HTR-8/SVneo (cell line): ENCODE measurements at regions not wholly inside any gene's neighbourhood (a gene's known extent, or its start where the extent isn't known, plus 50 kb on each side); places are given as distances from the start of the nearest gene placed in this dataset.

Experiments used
- DNase-seq: peaks from one replicate; pipeline ENCODE4 v3.0.0; 2011; ENCODE audit warnings: low spot score, mixed read lengths; ENCODE audit not compliant: insufficient read length
- FAIRE-seq: peaks from 2 replicates; lab custom pipeline; 2011; peaks lifted over from hg19 to GRCh38; lab: Jason Lieb, UNC

DNA sequence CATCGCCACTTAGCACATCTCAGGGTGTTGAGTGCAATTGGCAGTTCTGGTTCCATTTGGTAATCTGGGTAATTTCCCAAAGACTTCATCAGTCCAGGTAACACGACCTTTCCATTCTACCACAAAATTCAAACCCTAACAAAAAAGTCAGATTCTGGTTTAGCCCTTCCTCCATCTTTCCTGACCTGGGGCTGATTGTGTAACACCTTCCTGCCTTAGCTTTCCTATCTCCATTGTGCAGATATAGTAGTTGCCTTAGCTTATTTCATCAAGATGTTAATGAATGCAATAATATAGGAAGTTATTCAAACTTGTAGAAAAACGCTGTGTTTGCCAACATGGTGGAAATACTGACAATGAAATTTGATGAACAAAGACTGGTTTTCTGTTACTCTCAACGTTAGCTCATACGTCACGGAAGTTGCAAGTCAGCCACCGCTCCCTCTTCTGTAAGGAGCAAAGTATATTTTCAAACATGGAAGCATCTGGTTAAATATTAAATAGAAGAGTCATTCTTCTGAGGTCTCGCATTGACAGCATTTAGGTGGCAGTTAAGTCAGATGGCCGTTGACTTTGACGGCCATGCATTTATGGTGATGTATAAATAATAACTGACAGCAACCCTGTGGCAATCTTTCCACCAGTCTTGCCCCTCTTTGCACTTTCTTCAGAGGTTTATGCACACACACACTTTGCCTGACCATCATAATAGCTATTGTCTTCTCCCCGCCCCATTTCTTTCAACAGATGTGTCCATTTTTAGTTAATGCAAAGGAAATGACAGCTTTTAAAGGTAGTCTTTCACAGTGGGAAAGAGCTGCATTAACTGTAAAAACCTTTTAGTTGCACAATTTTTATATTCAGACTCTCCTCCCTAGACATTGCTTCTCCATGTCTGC is 205.1 kb upstream of the BMPER start:
- no peak for DNase-seq
- FAIRE-seq, result no peak

GRCh38 chr7:33701189-33701740 is 204.1 kb upstream of the BMPER start:
- FAIRE-seq (no peak), DNase-seq (no peak)

GRCh38 chr7:33701927-33702326 is 203.4 kb upstream of the BMPER start:
- no peak for DNase-seq
- FAIRE-seq, result no peak

- DNase-seq, result no peak
- no peak for FAIRE-seq
Measured at GRCh38 chr7:33702514-33703054, 202.8 kb upstream of the BMPER start.

GRCh38 chr7:33705333-33705833 is 200.0 kb upstream of the BMPER start:
- FAIRE-seq (no peak), DNase-seq (no peak)

DNA sequence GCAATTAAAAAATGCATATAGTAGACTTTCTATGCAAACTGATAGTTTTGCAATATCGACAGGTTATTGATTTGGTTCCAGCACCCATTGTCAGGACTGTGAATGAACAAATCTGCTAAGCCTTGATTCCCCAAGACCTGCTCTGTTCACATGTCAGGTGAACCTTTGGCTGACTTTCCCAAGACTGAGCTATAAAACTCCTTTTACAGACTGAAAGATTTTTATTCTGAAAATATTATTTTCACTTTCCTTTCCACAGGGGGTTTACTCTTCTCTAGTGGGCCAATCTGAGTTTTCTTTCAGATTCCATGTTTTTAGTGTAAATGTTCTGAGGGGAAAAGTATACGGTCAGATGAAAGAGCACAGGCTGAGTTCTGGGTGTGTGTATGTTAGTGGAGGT is 199.2 kb upstream of the BMPER start:
- no peak for DNase-seq
- no peak for FAIRE-seq

- FAIRE-seq (no peak), DNase-seq (no peak)
Measured at GRCh38 chr7:33706771-33707200, 198.6 kb upstream of the BMPER start.

GRCh38 chr7:33707427-33707826 is 197.9 kb upstream of the BMPER start:
- DNase-seq (no peak), FAIRE-seq (no peak)

DNA sequence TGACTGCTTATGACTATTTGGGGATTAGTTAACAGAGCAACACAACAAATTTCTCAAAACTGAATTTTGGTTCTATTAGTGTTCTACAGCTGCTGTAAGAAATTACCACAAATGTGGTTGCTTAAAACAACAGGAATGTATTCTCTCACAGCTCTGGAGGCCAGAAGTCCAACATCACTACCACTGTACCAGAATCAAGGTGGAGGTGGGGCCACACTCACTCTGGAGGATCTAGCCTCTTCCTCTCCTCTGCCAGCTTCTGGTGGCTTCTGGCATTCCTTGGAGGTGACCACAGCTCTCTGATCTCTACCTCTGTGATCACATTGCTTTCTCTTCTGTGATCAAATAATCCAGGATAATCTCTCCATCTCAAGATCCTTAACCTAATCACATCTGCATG is 194.7 kb upstream of the BMPER start:
- no peak for FAIRE-seq
- no peak for DNase-seq

DNA sequence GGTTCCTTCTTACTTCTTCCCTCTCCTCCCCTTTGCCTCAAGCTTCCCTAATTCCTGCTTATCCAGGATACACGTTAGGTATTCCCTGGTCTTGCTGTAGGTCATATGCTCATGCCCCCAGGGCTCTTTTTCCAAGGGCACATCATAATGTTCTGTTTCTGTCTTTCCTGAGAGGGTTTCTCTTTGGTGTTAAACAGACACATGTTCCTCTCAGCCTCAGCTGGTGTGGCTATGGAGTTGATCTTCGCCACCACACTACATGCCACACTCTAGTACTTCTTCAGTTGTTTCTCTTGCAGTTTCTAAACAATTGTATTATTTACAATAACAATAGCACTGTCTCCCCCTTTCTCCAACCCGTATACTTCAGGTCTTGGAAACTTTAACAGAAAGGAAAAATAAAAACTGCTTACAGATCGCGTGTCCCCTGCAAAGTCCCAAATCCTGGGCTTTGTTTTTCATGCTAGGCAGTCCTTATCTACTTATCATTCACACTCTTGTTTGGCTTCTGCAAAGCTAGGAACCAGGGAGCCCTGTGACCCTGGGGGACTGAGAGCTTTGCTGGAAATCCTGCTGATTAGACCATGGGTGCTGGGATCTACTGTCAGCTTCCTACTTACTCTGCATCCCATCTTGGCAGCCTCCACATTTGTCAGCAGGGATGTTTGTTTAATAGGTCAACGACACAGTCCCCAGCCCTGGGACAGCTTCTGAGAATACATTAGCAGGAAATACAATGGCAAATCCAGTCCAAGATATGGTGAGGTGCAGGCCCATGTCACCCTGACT is 193.9 kb upstream of the BMPER start:
- no peak for FAIRE-seq

DNA sequence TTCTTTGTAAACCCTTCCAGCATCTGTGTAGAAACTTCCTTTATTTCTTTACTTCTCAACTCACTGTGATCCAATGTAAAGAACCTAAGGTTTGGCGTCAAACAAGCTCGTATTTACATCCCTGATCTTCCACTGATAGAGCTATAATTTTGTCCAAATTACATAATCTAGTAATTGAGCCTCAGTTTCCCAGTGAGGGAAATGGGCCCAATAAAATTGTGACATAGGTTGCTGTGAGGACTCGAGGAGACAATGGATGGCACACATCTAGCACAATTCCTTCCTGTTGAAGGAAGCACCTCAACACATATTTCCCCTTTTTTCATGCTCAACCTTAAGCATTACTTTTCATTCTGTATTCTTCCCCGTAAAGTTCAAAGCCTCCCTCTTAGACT is 193.3 kb upstream of the BMPER start:
- FAIRE-seq (no peak), DNase-seq (no peak)

More for the DNA sequence above, 193.9 kb upstream of the BMPER start:
- DNase-seq, result no peak

DNA sequence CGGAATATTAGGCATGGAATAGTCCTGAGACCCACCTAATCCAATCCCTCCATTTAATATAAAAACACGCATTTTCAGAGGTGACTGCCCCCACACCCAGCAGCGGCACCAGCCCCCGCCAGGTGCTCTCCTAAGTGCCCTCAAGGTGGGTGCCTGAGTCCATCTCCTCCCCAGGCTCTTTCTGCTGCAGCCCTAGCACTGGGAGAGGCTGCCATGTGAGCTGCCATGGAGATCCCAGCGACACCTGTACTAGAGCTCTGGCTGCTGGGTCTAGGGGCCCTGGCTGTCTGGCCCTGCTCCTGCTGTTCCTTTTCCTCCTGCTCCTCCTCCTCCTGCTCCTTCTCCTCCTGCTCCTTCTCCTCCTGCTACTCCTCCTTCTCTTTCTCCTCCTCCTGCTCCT is 191.1 kb upstream of the BMPER start:
- no peak for DNase-seq
- FAIRE-seq, result no peak

- FAIRE-seq (no peak), DNase-seq (peak; percentile 44)
Measured at GRCh38 chr7:33716581-33717477, 188.5 kb upstream of the BMPER start.

DNA sequence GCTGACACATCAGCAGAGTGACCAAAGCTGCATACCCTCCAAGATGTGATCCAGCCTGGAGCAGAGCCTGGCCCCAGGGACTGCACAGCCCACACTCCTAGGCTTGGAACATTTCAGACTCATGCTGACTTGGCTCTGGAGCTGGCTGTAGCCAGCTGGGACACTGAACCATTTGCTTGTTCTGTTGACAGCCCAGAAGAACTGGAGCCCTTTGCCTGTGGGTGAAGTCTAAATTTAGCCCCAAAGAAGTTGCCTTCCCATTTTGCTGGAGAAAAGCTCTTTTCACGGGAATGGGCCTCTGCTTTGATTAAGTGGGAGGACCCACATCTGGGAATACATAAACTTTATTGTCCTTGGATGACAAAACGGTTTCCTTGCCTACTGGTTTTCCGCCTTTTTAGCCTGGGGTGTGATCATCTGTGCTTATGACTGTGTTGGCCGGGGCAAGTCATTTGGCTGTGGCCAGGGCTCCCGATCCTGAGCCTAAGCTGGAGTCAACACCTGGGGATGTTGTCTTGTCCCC is 186.2 kb upstream of the BMPER start:
- FAIRE-seq, result no peak

DNA sequence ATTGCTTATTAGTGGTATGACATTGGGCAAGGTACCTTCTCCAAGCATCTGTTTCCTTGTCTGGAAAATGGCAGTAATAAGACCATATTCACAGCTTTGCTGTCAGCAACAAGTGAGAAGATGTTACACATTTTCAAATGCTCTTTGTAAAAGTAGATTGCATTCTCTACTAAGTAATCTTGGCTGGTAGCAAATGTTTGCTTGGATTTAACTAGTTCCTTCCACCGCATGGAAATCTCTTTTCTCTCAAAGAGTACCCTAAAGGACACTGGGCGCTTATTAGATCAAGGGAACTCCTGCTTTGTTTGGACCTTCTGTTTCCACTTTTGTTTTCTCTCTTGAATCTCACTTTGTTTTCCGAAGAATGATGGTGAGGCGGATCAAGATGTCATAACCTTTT is 185.2 kb upstream of the BMPER start:
- no peak for FAIRE-seq

More for the DNA sequence above, 186.2 kb upstream of the BMPER start:
- DNase-seq, result no peak

DNA sequence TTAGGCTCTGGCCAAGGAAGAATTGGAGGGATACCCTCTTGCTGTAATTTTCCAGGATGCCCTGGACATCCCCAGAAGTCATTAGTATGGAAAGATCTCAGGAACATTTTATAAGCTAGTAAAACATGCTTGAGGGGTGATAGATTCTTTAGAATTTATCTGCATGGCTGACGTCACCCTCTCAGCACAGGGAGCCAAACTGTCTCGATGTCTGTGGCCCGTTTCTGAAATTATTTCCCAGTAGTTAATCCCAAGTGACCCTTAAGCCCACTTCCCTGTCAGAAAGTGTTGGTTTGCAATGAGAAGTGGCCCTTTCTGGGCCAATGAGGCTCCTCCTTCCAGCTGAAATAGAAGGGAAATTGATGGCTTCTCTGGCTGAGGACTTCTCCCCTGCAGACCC is 184.5 kb upstream of the BMPER start:
- no peak for FAIRE-seq

More for the DNA sequence above, 185.2 kb upstream of the BMPER start:
- no peak for DNase-seq

DNA sequence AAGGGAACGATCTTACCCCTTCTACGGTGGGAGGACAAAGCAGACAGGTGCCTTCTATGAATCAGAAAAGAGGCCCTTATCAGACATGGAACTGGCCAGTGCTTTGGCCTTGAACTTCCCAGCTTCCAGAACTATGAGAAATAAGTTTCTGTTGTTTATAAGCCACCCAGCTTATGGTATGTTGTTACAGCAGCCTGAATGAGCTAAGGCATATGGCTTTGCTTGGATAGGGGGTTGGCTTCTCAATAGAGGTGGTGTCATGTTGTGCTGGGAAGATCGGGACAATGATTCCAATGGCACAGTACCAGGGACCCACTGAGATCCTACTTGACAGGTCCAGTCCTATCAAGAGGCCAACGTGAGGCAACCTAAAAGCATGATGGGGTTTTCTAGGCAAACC is 183.4 kb upstream of the BMPER start:
- FAIRE-seq (no peak), DNase-seq (no peak)

More for the DNA sequence above, 184.5 kb upstream of the BMPER start:
- no peak for DNase-seq

DNA sequence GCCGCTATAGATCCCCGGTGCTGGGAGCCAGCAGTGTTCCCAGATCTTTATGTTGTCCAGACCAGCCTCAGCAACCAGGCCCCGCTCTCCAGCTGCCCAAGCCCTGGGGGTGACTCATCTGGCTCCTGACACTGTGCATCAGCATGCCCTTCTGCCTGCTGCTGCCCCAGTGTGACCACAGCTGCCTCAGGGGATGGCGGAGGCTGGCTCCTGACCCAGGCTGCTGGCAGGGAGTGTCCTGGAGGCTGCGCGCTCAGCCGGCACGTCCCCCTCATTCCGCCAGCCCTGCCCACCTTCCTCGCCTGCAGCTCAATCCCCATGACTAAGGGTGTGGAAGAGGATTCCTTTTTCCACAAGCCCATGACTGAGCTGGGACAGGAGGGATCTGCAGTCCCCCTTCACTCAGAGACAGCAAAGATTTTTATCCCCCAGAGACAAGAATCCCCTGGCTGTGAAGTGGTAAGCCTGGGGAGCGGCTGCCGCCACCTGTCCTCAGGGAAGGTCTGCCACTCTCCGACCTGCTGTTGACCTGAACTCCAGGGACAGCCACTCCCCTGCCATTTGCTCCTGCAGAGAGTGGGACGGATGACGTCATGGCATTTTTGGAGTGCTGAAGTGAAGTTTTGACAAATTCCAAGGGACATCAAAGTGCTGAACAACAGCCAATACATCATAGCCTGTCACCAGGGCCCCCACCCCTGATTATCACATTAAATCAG is 182.8 kb upstream of the BMPER start:
- DNase-seq, result peak; percentile 95
- peak; percentile 97 for FAIRE-seq

GRCh38 chr7:33724201-33724600 is 181.1 kb upstream of the BMPER start:
- no peak for FAIRE-seq
- DNase-seq, result no peak
